MM.1S (cell line): ENCODE measurements at regions not wholly inside any gene's neighbourhood (a gene's known extent, or its start where the extent isn't known, plus 50 kb on each side); places are given as distances from the start of the nearest gene placed in this dataset.

Experiments
- DNase-seq: peaks from one replicate; pipeline ENCODE4 v3.0.0-alpha.2; 2015
- H2AFZ ChIP-seq: fragments of 300-600 bp; sonication (generic); 2 replicates; pipeline ENCODE4 v1.6.0; 2016; ENCODE audit warnings: antibody characterized with exemption, low read length
- H3F3A ChIP-seq: fragments of 300-600 bp; sonication (generic); 2 replicates; pipeline ENCODE4 v1.6.1; 2016; ENCODE audit warnings: mild to moderate bottlenecking, antibody characterized with exemption, low read length, moderate library complexity, mixed read lengths; ENCODE audit not compliant: insufficient read depth
- H3K27ac ChIP-seq: fragments of 300-600 bp; sonication (generic); 2 replicates; pipeline ENCODE4 v1.5.1; 2016; ENCODE audit warnings: mild to moderate bottlenecking, low read length
- H3K27me3 ChIP-seq: fragments of 300-600 bp; sonication (generic); replicated peaks from 2 replicates; pipeline ENCODE4 v1.6.0; 2016; ENCODE audit warnings: low read length; ENCODE audit not compliant: insufficient read depth
- H3K36me3 ChIP-seq: fragments of 300-600 bp; sonication (generic); replicated peaks from 2 replicates; pipeline ENCODE4 v1.6.1; 2016; ENCODE audit warnings: mild to moderate bottlenecking, low read length, mixed read lengths; ENCODE audit not compliant: insufficient read depth
- H3K4me1 ChIP-seq: fragments of 300-600 bp; sonication (generic); 2 replicates; pipeline ENCODE4 v1.6.1; 2016; ENCODE audit warnings: low read length, mixed read lengths
- H3K4me2 ChIP-seq: fragments of 300-600 bp; sonication (generic); 2 replicates; pipeline ENCODE4 v1.6.0; 2016; ENCODE audit warnings: low read depth, low read length
- H3K4me3 ChIP-seq: fragments of 300-600 bp; sonication (generic); 2 replicates; pipeline ENCODE4 v1.5.1; 2016; ENCODE audit warnings: low read length, mixed read lengths
- H3K79me2 ChIP-seq: fragments of 300-600 bp; sonication (generic); 2 replicates; pipeline ENCODE4 v1.6.1; 2016; ENCODE audit warnings: mixed run types, low read length, mixed read lengths
- H3K9ac ChIP-seq: fragments of 300-600 bp; sonication (generic); 2 replicates; pipeline ENCODE4 v1.6.1; 2016; ENCODE audit warnings: low read length, mixed read lengths
- H3K9me2 ChIP-seq: fragments of 300-600 bp; sonication (generic); replicated peaks from 2 replicates; pipeline ENCODE4 v1.6.1; 2016; ENCODE audit warnings: mild to moderate bottlenecking, low read length, mixed read lengths; ENCODE audit not compliant: insufficient read depth
- H3K9me3 ChIP-seq: fragments of 300-600 bp; sonication (generic); replicated peaks from 2 replicates; pipeline ENCODE4 v1.6.1; 2016; ENCODE audit warnings: mild to moderate bottlenecking, low read length, mixed read lengths; ENCODE audit not compliant: insufficient read depth
- H4K20me1 ChIP-seq: fragments of 300-600 bp; sonication (generic); 2 replicates; pipeline ENCODE4 v1.6.1; 2016; ENCODE audit warnings: mild to moderate bottlenecking, low read length, moderate library complexity, mixed read lengths; ENCODE audit not compliant: insufficient read depth
- CTCF ChIP-seq: fragments of 300-600 bp; sonication (generic); IDR thresholded peaks from 2 replicates; pipeline ENCODE4 v1.5.1; 2016; ENCODE audit warnings: antibody characterized with exemption, low read length, mixed read lengths
- EZH2 ChIP-seq: fragments of 300-600 bp; sonication (generic); optimal IDR thresholded peaks from 2 replicates; pipeline ENCODE3; 2017; ENCODE audit warnings: low read depth, mild to moderate bottlenecking, antibody characterized with exemption, low read length, mixed read lengths
- EZH2phosphoT487 ChIP-seq: fragments of 300-600 bp; sonication (generic); IDR thresholded peaks from 2 replicates; pipeline ENCODE4 v1.6.1; 2018; ENCODE audit warnings: antibody characterized with exemption, low read length

GRCh38 chr7:52317921-52318320 lies 717.5 kb upstream of the POM121L12 start:
- H4K20me1 ChIP-seq = no peaks in the 10 kb centered on the region
- no peak overlapping the region for H3K9ac ChIP-seq
- H3K27ac ChIP-seq = no peak overlapping the region
- no peaks in the 10 kb centered on the region for H3K9me2 ChIP-seq
- no peaks in the 10 kb centered on the region for H3K4me1 ChIP-seq
- H3K4me2 ChIP-seq = no peak overlapping the region
- DNase-seq = no peak
- H3K27me3 ChIP-seq = no peaks in the 10 kb centered on the region
- H3K4me3 ChIP-seq = no peak overlapping the region
- no peak overlapping the region for H2AFZ ChIP-seq
- H3K9me3 ChIP-seq = no peaks in the 10 kb centered on the region
- H3F3A ChIP-seq = no peaks in the 10 kb centered on the region
- H3K36me3 ChIP-seq = no peaks in the 10 kb centered on the region
- no peaks in the 10 kb centered on the region for H3K79me2 ChIP-seq
- no peak for TF ChIP-seq CTCF
- TF ChIP-seq EZH2phosphoT487 = no peak
- TF ChIP-seq EZH2 = no peak

DNA sequence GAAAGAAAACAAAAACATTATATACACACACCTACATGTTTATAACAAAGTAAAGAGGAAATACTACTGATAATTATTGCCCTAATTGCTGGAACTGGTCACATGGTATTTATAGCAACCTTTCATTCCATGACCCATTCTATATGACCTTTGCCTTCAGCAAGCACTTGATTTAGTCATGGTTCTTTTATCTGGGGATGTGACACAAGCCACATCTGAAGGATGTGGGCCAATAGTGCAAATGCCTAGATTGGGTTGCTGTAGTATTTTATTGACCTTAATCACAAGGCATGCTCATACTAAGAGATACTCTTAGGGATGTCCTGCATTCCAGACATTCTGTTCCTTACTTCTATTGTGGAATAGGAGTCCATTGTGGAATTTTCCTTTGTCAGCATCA lies 723.5 kb upstream of the POM121L12 start:
- no peaks in the 10 kb centered on the region for H3K4me1 ChIP-seq
- TF ChIP-seq EZH2phosphoT487 = no peak
- no peak for TF ChIP-seq CTCF
- no peak for TF ChIP-seq EZH2
- DNase-seq = no peak
- no peak overlapping the region for H2AFZ ChIP-seq
- H3K27ac ChIP-seq = no peak overlapping the region
- H4K20me1 ChIP-seq = no peaks in the 10 kb centered on the region
- H3K36me3 ChIP-seq = no peaks in the 10 kb centered on the region
- H3K27me3 ChIP-seq = no peaks in the 10 kb centered on the region
- H3F3A ChIP-seq = no peaks in the 10 kb centered on the region
- H3K79me2 ChIP-seq = no peaks in the 10 kb centered on the region
- H3K4me3 ChIP-seq = no peak overlapping the region
- no peaks in the 10 kb centered on the region for H3K9me3 ChIP-seq
- no peaks in the 10 kb centered on the region for H3K9me2 ChIP-seq
- no peak overlapping the region for H3K4me2 ChIP-seq
- no peak overlapping the region for H3K9ac ChIP-seq

DNA sequence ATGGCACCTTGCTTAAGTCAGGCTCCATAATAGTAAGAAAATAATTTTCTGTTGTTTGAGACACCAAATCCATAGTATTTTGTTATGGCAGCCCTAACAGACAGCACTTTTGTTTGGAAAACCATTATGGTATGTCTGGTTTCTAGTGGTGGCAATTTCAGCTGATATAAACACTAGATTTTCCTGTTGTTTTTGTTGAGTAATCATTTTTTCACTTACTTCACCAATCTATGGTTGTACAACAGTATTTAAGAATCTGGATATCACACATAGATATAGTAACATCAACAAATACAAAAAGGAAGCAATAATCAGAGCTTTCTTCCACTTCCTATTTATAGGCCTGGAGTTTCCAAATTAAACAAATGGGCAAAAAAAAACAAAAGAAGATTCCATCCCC lies 725.8 kb upstream of the POM121L12 start:
- no peak overlapping the region for H3K27ac ChIP-seq
- no peaks in the 10 kb centered on the region for H3F3A ChIP-seq
- H4K20me1 ChIP-seq = no peaks in the 10 kb centered on the region
- H3K27me3 ChIP-seq = no peaks in the 10 kb centered on the region
- no peaks in the 10 kb centered on the region for H3K4me1 ChIP-seq
- H3K9me2 ChIP-seq = no peaks in the 10 kb centered on the region
- H3K79me2 ChIP-seq = no peaks in the 10 kb centered on the region
- H3K4me3 ChIP-seq = no peak overlapping the region
- no peak overlapping the region for H3K4me2 ChIP-seq
- no peaks in the 10 kb centered on the region for H3K9me3 ChIP-seq
- DNase-seq = no peak
- H2AFZ ChIP-seq = no peak overlapping the region
- TF ChIP-seq CTCF (no peak), EZH2phosphoT487 (no peak), EZH2 (no peak)
- no peaks in the 10 kb centered on the region for H3K36me3 ChIP-seq
- H3K9ac ChIP-seq = no peak overlapping the region
